ENCODE measurements at regions not wholly inside any gene's neighbourhood (a gene's known extent, or its start where the extent isn't known, plus 50 kb on each side); places are given as distances from the start of the nearest gene placed in this dataset.

GRCh38 chr7:68280931-68281330 is 1284.3 kb downstream of the TYW1 start:
- TF ChIP-seq CTCF (IDR thresholded peaks at IDR 0.05), result no peak
- no peak for TF ChIP-seq POLR2A (IDR thresholded peaks at IDR 0.05)
